ACC112 (cell line): ENCODE measurements at regions not wholly inside any gene's neighbourhood (a gene's known extent, or its start where the extent isn't known, plus 50 kb on each side); places are given as distances from the start of the nearest gene placed in this dataset.
"Not testable (repeated sequence)": the region's sequence is repeated elsewhere in the genome, so short reads cannot be mapped to it uniquely, and the experiment has no call there.

Experiments
- H2AFZ ChIP-seq: fragments of 200-600 bp; sonication (generic); one replicate; pipeline ENCODE4 v1.6.0; 2017; ENCODE audit warnings: antibody characterized with exemption, low read length; ENCODE audit not compliant: unreplicated experiment
- H3K27ac ChIP-seq: fragments of 200-600 bp; sonication (generic); 2 replicates; pipeline ENCODE4 v1.5.1; 2014; ENCODE audit warnings: low read depth, mild to moderate bottlenecking, antibody characterized with exemption, low read length, moderate library complexity
- H3K27me3 ChIP-seq: fragments of 200-600 bp; sonication (generic); 2 replicates; pipeline ENCODE4 v1.6.1; 2014; ENCODE audit warnings: mild to moderate bottlenecking, antibody characterized with exemption, low read length, moderate library complexity, mixed read lengths; ENCODE audit not compliant: insufficient read depth
- H3K36me3 ChIP-seq: fragments of 200-600 bp; sonication (generic); 2 replicates; pipeline ENCODE4 v1.6.1; 2016; ENCODE audit warnings: mild to moderate bottlenecking, antibody characterized with exemption, low read length, moderate library complexity, mixed read lengths; ENCODE audit not compliant: insufficient read depth
- H3K4me1 ChIP-seq: fragments of 200-600 bp; sonication (generic); one replicate; pipeline ENCODE4 v1.6.1; 2016; ENCODE audit warnings: low read length, mixed read lengths; ENCODE audit not compliant: insufficient read depth, unreplicated experiment, control insufficient read depth
- H3K4me3 ChIP-seq: fragments of 200-600 bp; sonication (generic); 2 replicates; pipeline ENCODE4 v1.5.1; 2014; ENCODE audit warnings: mild to moderate bottlenecking, low read depth, low read length
- H3K79me2 ChIP-seq: fragments of 200-600 bp; sonication (generic); one replicate; pipeline ENCODE4 v1.6.0; 2016; ENCODE audit warnings: low read length; ENCODE audit not compliant: control insufficient read depth, unreplicated experiment, insufficient read depth

DNA sequence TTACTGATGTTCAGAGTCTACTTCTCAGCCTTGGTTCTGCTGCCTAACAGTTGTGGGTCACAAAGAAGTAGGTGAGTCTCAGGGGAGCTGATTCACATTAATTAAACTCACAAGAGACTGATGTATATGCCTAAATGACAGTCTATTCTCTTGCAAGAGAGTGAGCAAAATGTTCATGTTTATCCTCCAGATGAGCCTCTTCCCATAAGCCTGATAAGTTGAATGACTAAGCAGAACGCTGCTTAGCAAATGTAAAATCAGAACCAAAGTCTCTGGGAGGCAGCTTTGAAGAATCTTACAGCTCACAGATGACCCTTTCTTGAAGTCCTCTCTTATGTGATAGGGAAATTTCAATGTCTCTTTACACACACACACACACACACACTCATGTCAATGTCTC, 1092.2 kb downstream of the TYW1 start:
- no peaks in the 10 kb centered on the region for H3K79me2 ChIP-seq
- H3K36me3 ChIP-seq = no peaks in the 10 kb centered on the region
- H3K27me3 ChIP-seq = no peaks in the 10 kb centered on the region
- no peak overlapping the region for H3K27ac ChIP-seq
- H3K4me3 ChIP-seq = no peak overlapping the region
- H3K4me1 ChIP-seq = no peaks in the 10 kb centered on the region
- H2AFZ ChIP-seq = no peak overlapping the region

DNA sequence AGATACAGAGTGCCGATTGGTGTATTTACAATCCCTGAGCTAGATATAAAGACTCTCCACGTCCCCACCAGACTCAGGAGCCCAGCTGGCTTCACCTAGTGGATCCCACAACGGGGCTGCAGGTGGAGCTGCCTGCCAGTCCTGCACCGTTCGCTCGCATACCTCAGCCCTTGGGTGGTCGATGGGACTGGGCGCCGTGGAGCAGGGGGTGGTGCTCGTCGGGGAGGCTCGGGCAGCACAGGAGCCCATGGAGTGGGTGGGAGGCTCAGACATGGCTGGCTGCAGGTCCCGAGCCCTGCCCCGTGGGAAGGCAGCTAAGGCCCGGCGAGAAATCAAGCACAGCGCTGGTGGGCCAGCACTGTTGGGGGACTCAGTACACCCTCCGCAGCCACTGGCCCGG, 1093.6 kb downstream of the TYW1 start:
- not testable (repeated sequence) for H3K4me3 ChIP-seq, H3K27ac ChIP-seq, H3K36me3 ChIP-seq, H3K4me1 ChIP-seq, H2AFZ ChIP-seq, H3K27me3 ChIP-seq, H3K79me2 ChIP-seq

DNA sequence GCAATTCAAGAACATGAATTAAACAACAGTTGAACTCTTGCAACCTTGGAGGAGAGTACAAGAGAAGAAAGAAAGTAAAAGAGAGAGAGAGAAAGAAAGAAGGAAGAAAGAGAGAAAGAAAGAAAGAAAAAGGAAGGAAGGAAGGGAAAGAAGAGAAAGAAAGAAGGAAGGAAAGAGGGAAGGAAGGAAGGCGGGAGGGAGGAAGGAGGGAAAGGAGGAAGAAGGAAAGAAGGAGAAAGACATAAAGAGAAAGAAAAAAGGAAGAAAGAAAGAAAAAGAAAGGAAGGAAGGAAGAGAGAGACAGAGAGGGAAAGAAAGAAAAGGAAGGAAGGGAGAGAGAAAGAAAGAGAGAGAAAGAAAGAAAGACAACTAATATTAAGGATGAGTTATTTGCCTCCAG, 1106.7 kb downstream of the TYW1 start:
- no peaks in the 10 kb centered on the region for H3K79me2 ChIP-seq
- no peaks in the 10 kb centered on the region for H3K4me1 ChIP-seq
- H3K36me3 ChIP-seq = no peaks in the 10 kb centered on the region
- H2AFZ ChIP-seq = no peak overlapping the region
- no peak overlapping the region for H3K4me3 ChIP-seq
- H3K27me3 ChIP-seq = no peaks in the 10 kb centered on the region
- no peak overlapping the region for H3K27ac ChIP-seq

DNA sequence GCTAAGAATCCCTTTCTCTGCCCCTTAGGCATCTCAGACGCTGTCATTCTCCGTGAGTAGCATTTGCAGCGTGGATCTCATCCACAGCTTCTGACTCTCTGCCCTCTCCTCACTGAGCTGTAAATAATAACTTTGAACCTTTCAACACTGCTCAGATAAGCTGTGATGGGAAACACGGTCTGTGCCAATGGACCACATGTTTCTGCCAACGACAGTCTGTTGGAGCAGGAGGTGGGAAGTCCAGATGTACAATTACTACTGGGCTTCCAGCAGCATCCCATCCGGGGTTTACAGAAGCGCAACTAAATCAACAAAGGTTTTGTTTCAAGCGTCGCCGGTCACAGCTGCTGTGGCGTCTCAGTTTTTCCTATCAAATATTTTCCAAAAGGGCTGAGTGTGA, 1110.6 kb downstream of the TYW1 start:
- H3K36me3 ChIP-seq = no peaks in the 10 kb centered on the region
- no peak overlapping the region for H2AFZ ChIP-seq
- H3K4me3 ChIP-seq = no peak overlapping the region
- H3K4me1 ChIP-seq = no peaks in the 10 kb centered on the region
- no peaks in the 10 kb centered on the region for H3K27me3 ChIP-seq
- no peaks in the 10 kb centered on the region for H3K79me2 ChIP-seq
- no peak overlapping the region for H3K27ac ChIP-seq

DNA sequence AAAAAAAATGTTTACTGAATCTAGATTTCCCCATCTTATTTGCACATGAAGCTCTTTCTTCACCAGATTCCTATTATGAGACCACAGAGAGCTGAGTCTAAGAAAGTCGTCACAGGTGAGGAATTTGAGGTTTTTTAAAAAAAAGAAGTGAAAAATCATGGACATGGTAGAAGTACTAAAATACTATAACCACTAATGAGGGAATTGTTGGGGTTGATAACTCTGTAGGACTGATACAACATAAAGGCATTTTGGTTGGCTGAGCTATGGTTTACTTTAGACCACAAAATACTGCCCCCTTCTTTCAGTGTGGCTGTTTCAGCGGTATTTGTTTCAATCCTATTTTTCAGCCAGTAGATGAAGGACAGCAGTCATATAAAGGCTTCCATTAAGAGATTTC, 1111.3 kb downstream of the TYW1 start:
- H3K4me1 ChIP-seq = no peaks in the 10 kb centered on the region
- H3K4me3 ChIP-seq = no peak overlapping the region
- H2AFZ ChIP-seq = no peak overlapping the region
- no peaks in the 10 kb centered on the region for H3K36me3 ChIP-seq
- H3K27ac ChIP-seq = no peak overlapping the region
- H3K27me3 ChIP-seq = no peaks in the 10 kb centered on the region
- H3K79me2 ChIP-seq = no peaks in the 10 kb centered on the region

DNA sequence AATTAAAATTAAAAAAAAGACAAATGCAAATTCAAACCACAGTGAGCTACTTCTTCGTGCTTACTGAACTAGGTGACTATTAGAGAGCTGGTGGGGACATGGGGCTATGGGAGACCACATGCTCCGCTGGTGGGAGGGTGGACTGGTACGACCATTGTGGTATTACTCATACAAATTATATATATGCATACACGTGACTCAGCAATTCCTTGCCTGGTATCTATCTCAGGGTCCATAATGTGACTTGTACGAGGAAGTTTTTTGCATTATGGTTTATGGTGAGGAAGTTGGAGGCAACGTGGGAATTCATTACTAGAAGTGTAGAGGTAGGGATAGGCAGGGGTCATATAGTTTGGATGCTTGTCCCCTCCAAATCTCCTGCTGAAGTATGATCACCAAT, 1112.7 kb downstream of the TYW1 start:
- H3K4me3 ChIP-seq = no peak overlapping the region
- H3K36me3 ChIP-seq = no peaks in the 10 kb centered on the region
- no peak overlapping the region for H2AFZ ChIP-seq
- no peaks in the 10 kb centered on the region for H3K27me3 ChIP-seq
- H3K79me2 ChIP-seq = no peaks in the 10 kb centered on the region
- H3K4me1 ChIP-seq = no peaks in the 10 kb centered on the region
- no peak overlapping the region for H3K27ac ChIP-seq

DNA sequence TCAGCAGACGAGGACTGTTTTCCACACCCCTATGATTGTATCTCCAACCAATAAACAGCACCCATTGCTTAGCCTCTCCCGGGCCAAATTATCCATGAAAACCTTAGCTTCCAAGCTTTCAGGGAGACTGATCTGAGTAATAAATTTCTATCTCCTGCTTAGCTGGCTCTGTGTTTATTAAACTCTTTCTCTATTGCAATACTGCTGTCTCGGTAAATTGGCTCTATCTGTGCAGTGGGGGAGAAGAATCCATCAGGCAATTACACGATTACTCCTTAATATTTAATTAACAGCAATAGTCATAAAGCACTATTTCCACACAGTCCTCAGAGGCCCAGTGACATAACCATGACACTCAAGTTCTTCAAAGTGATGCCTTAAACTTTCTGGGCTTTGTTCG, 1122.8 kb downstream of the TYW1 start:
- H3K36me3 ChIP-seq = no peaks in the 10 kb centered on the region
- no peaks in the 10 kb centered on the region for H3K27me3 ChIP-seq
- H2AFZ ChIP-seq = no peak overlapping the region
- H3K4me3 ChIP-seq = no peak overlapping the region
- H3K79me2 ChIP-seq = no peaks in the 10 kb centered on the region
- no peak overlapping the region for H3K27ac ChIP-seq
- no peaks in the 10 kb centered on the region for H3K4me1 ChIP-seq

DNA sequence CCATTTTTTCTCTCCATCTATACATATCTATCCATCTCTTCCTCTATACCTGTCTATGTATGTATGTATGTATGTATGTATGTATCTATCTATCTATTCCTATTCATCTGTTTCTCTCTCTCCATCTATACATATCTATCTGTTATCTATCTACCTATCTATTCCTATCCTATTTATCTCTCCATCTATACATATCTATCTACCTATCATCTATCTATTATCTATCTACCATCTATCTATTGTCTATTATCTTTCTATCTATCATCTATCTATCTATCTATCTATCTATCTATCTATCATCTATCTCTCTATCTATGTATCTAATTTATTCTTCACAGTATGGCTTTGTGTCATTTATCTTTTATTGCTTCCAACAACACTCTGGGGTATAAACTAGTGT, 1124.4 kb downstream of the TYW1 start:
- H3K4me3 ChIP-seq = no peak overlapping the region
- H3K27me3 ChIP-seq = no peaks in the 10 kb centered on the region
- H3K27ac ChIP-seq = no peak overlapping the region
- H3K4me1 ChIP-seq = no peaks in the 10 kb centered on the region
- H2AFZ ChIP-seq = no peak overlapping the region
- no peaks in the 10 kb centered on the region for H3K79me2 ChIP-seq
- no peaks in the 10 kb centered on the region for H3K36me3 ChIP-seq

DNA sequence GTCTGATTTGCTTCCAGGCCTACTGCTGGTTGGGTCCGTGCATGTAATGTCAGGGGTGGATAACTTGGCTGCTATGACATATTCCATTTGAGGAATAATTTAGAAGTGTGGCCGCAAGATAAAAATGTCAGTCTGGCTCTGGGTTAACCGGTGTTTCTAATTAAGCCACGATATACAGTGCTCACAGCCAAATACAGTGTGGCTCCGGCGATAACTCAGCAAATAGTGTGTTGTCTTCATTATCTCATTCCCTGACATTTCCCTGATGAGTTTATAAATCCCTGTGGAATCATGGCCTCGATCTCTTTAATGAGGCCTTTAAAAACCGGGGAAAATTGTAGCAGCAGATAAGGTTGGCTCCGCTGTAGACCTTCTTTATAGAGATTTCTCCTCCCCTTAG, 1125.0 kb downstream of the TYW1 start:
- no peak overlapping the region for H2AFZ ChIP-seq
- H3K79me2 ChIP-seq = no peaks in the 10 kb centered on the region
- no peaks in the 10 kb centered on the region for H3K27me3 ChIP-seq
- no peak overlapping the region for H3K4me3 ChIP-seq
- no peaks in the 10 kb centered on the region for H3K4me1 ChIP-seq
- H3K27ac ChIP-seq = no peak overlapping the region
- H3K36me3 ChIP-seq = no peaks in the 10 kb centered on the region

DNA sequence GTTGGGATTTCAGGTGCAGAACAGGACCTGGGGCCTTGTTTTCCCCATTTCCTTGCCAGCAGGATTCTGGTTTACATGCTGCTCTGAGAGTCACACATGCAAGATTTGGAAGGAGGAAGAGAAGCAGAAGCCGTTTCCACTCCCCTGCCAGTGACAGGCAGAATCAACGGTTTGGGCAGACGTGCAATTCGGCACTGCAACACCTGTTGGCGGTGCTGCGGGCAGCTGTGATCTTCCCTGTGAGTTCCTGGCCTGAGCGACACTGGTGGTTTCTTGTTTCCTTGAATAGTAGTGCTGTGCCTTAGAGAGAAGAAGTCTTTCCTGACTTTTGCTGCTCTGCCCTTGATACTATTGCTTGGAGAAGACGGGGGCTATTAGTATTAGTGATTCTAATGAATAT, 1126.2 kb downstream of the TYW1 start:
- H3K36me3 ChIP-seq = no peaks in the 10 kb centered on the region
- H3K27me3 ChIP-seq = no peaks in the 10 kb centered on the region
- H3K4me1 ChIP-seq = no peaks in the 10 kb centered on the region
- H3K4me3 ChIP-seq = no peak overlapping the region
- H3K79me2 ChIP-seq = no peaks in the 10 kb centered on the region
- H2AFZ ChIP-seq = no peak overlapping the region
- no peak overlapping the region for H3K27ac ChIP-seq

DNA sequence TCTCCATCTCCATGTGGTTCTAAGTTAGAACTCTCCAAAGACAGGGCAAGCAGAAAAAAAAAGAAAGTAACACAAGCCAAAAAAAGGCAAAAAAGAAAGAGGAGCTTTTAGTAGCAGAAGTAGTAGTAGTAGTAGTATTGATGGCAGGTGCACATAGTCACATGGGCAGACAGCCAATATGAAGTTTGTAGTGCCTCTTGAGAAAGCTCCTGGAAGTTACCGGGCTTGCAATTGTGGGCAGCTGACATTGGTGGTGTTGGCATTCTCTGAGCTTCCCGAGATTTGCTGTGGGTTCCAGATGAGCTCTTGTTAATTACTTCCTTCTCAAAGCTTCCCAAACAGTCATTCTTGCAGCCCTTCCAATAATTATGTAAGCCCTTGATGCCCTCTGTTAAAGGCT, 1128.5 kb downstream of the TYW1 start:
- H3K4me3 ChIP-seq = no peak overlapping the region
- H2AFZ ChIP-seq = no peak overlapping the region
- H3K4me1 ChIP-seq = no peaks in the 10 kb centered on the region
- H3K79me2 ChIP-seq = no peaks in the 10 kb centered on the region
- H3K27ac ChIP-seq = no peak overlapping the region
- H3K36me3 ChIP-seq = no peaks in the 10 kb centered on the region
- no peaks in the 10 kb centered on the region for H3K27me3 ChIP-seq

DNA sequence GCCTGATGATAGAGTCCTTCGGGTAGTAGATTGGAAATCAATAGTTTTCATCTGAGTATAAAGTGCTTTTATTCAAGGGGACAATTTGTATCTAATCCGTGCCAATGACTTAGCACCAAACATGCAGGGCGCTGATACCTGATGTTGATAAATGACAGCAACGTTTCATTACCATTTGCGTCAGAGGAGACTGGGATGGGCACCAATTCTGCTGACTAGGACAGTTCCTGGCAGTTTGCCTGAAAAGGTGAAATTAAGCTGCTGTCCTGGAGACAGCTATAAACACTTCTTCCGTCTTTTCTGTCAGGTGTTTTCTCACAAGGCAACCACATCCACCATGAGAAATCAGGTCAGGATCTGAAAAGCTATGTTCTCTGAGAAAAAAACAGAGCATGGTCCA, 1136.4 kb downstream of the TYW1 start:
- Histone ChIP-seq H2AFZ (no peak overlapping the region), H3K27ac (no peak overlapping the region), H3K79me2 (no peaks in the 10 kb centered on the region), H3K4me3 (no peak overlapping the region), H3K36me3 (no peaks in the 10 kb centered on the region), H3K4me1 (no peaks in the 10 kb centered on the region), H3K27me3 (no peaks in the 10 kb centered on the region)
